ENCODE measurements at regions not wholly inside any gene's neighbourhood (a gene's known extent, or its start where the extent isn't known, plus 50 kb on each side); places are given as distances from the start of the nearest gene placed in this dataset.

DNA sequence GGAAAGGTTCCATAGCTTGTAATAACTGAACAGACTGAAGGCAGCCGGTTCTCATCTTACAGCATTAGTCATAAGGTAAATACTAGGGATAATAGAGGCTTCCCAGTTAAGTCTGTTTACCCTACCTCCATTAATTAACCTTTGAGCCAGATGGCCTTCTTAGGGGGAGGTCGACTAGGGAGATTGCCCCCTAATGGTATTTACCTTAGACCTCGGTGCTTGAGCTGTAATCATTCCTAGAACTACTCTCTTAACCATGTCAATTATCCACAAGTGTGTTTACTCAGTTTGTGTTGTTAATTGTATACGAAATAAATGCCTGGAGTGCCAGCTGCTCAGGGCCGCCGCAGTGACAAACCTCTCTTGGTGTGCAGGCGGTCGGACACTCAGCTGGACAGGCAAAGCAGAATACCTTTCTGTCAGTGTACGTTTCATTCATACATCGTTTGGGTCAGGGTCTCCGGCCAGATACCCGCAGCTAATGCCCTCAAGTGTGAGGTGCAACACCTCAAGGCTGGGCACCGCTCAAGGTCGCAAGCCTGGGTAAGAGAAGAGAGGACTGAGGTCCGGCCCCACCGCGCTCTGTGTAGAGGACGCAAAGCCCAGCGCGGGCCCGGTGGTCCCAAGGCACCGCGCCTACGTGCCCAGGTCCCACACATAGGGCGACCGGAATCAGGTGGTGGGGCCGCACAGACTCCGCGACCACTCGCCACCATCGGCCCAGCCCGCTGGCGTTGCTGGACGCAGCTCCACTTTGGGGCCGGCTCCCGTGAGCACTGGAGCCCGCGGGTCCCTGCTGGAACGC is 931.0 kb downstream of the NLGN4Y start:
- TF ChIP-seq, protein P1, sequence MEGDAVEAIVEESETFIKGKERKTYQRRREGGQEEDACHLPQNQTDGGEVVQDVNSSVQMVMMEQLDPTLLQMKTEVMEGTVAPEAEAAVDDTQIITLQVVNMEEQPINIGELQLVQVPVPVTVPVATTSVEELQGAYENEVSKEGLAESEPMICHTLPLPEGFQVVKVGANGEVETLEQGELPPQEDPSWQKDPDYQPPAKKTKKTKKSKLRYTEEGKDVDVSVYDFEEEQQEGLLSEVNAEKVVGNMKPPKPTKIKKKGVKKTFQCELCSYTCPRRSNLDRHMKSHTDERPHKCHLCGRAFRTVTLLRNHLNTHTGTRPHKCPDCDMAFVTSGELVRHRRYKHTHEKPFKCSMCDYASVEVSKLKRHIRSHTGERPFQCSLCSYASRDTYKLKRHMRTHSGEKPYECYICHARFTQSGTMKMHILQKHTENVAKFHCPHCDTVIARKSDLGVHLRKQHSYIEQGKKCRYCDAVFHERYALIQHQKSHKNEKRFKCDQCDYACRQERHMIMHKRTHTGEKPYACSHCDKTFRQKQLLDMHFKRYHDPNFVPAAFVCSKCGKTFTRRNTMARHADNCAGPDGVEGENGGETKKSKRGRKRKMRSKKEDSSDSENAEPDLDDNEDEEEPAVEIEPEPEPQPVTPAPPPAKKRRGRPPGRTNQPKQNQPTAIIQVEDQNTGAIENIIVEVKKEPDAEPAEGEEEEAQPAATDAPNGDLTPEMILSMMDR (IDR thresholded peaks at IDR 0.05; ENCODE audit: borderline replicate concordance, extremely low read depth, low read length, poor library complexity, severe bottlenecking) = no peak
- TF ChIP-seq EZH2 (IDR thresholded peaks at IDR 0.05; ENCODE audit: borderline replicate concordance, low read depth, low read length, severe bottlenecking) = no peak
